Heart right ventricle (tissue), 16 donors: ENCODE measurements at regions not wholly inside any gene's neighbourhood (a gene's known extent, or its start where the extent isn't known, plus 50 kb on each side); places are given as distances from the start of the nearest gene placed in this dataset.

Source experiments
- ATAC-seq, 8 donors: fragments of 200-7000 bp; cut with Tn5 transposase; one replicate each; pipeline ENCODE4 v1.9.1; 2020; ENCODE audit warnings: mild to moderate bottlenecking in 8 of 8, moderate library complexity in 8 of 8, moderate number of reproducible peaks in 1 of 8
- DNase-seq, 2 donors: peaks; one replicate each; pipeline ENCODE4 v3.0.0-alpha.2; 2020
- H3K27ac ChIP-seq, 10 donors: fragments of 200-600 bp; sonication (generic) in 2 of 10; one replicate each; pipeline versions ENCODE4 v1.5.0 to v1.8.0; 2020 to 2022; ENCODE audit warnings: mild to moderate bottlenecking in 3 of 10
- H3K27me3 ChIP-seq, 7 donors: fragments of 200-600 bp; one replicate each; pipeline ENCODE4 v1.8.0; 2021 to 2022; ENCODE audit warnings: mild to moderate bottlenecking in 2 of 7
- H3K36me3 ChIP-seq, 9 donors: fragments of 200-600 bp; sonication (generic) in 1 of 9; one replicate each; pipeline versions ENCODE4 v1.5.0 to v1.8.0; 2020 to 2022; ENCODE audit warnings: mild to moderate bottlenecking in 2 of 9
- H3K4me1 ChIP-seq, 9 donors: fragments of 200-600 bp; sonication (generic) in 1 of 9; one replicate each; pipeline versions ENCODE4 v1.5.0 to v1.8.0; 2020 to 2022; ENCODE audit warnings: mild to moderate bottlenecking in 4 of 9
- H3K4me3 ChIP-seq, 10 donors: fragments of 200-600 bp; sonication (generic) in 2 of 10; one replicate each; pipeline versions ENCODE4 v1.5.0 to v1.8.0; 2020 to 2022; ENCODE audit warnings: mild to moderate bottlenecking in 7 of 10, moderate library complexity in 2 of 10
- H3K9me3 ChIP-seq, 11 donors: fragments of 200-600 bp in 10 of 11; sonication (generic) in 2 of 11; one replicate each; pipeline versions ENCODE4 v1.5.0 to v1.8.0; 2013 to 2022; ENCODE audit warnings: mild to moderate bottlenecking in 2 of 11, control low read depth in 1 of 11, moderate library complexity in 1 of 11
- WGBS, 2 donors: extraction: QIAGEN DNeasy Blood & Tissue Kit; methylation state at CpG; one replicate each; pipeline ENCODE4 v1.1.7; 2013; ENCODE audit warnings: inconsistent platforms in 1 of 2; 5-methylcytosine and 5-hydroxymethylcytosine counted together
- intact Hi-C, 10 donors: fragments of 100-400 bp; cut with DNase I; formaldehyde crosslinking; loops; one replicate each; pipeline versions ENCODE4 v1.11.1 to v1.14.2; 2022
- TF ChIP-seq, protein P1 (sequence below), 9 donors: fragments of 200-600 bp; sonication (generic) in 2 of 9; IDR thresholded peaks; one replicate each; pipeline versions ENCODE4 v1.5.0 to v1.8.0; 2021 to 2022; ENCODE audit warnings: antibody characterized with exemption in 9 of 9, mild to moderate bottlenecking in 5 of 9, moderate library complexity in 1 of 9
- donor health status: Arrhythmogenic right ventricular cardiomyopathy.
- donor health status: ischemic (EF 13 %, LVEDD 7.1; RV severe dilation, severe dysfunction).
- donor health status: healthy with polysubstance abuse.
- donor health status: DM: no; HTN: yes; CAD: no.
- donor health status: DM: no; HTN: no; CAD: no.
- donor health status: ischemic (EF 25% LVEDD 6.9; RV normal size, moderate dysfunction).
- donor health status: ischemic (EF 25% LVEDD 5.7; RV mildly dilated, moderate dysfunction).
- donor health status: healthy.
- donor health status: DM: yes; HTN: yes; CAD: no.
- donor health status: Ischemic cardiomyopathy.
- donor health status: ischemic (EF 35%, LVEDD 5.7; RV mildly dilated, moderate dysfunction).
- donor health status: nonischemic (EF 11% LVEDD 7.7; RV severe dilation, severe dysfunction).
- donor health status: DM: yes; HTN: yes; CAD: no.
- donor health status: PGD.
- donor health status: ischemic (EF 29% LVEDD 5.4; RV normal size, mild dysfunction).
- donor health status: nonischemic (EF 23%, LVEDD 6.1; RV moderate dilation, normal function).

DNA sequence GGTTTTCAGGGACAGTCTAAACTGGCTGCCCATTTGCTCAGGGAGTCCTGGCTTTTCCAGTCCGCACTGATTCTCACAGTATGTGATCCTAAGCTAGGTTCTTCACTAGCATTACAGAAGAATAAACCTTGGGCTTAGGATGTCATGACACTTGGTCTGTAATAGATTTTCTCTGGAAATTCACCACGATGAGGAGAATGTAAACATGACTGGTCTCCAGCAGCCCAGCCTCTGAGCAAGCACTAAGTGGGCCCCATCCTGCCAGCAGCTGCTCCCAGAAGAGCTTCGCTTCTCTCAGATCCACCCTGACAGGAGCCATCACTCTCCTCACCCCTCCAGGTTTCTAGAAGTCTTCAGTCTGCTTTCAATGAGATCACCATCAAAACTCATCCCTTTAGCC, 103.7 kb upstream of the ZPBP start:
- TF ChIP-seq, protein P1, sequence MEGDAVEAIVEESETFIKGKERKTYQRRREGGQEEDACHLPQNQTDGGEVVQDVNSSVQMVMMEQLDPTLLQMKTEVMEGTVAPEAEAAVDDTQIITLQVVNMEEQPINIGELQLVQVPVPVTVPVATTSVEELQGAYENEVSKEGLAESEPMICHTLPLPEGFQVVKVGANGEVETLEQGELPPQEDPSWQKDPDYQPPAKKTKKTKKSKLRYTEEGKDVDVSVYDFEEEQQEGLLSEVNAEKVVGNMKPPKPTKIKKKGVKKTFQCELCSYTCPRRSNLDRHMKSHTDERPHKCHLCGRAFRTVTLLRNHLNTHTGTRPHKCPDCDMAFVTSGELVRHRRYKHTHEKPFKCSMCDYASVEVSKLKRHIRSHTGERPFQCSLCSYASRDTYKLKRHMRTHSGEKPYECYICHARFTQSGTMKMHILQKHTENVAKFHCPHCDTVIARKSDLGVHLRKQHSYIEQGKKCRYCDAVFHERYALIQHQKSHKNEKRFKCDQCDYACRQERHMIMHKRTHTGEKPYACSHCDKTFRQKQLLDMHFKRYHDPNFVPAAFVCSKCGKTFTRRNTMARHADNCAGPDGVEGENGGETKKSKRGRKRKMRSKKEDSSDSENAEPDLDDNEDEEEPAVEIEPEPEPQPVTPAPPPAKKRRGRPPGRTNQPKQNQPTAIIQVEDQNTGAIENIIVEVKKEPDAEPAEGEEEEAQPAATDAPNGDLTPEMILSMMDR (IDR thresholded peaks at IDR 0.05) = no peak
- intact Hi-C loops = no loop called here
- ATAC-seq (no peak), DNase-seq (no peak)
- no peaks in the 10 kb centered on the region for H3K9me3 ChIP-seq
- 79 to 80% methylated on average over 3 of the region's 3 CpGs for WGBS, 2 donors
- peaks cover 0 to 39% (median 1%) of the 10 kb centered on the region in 7 donors for H3K27me3 ChIP-seq
- no peaks in the 10 kb centered on the region for H3K36me3 ChIP-seq
- H3K4me3 ChIP-seq = no peak overlapping the region
- no peak overlapping the region for H3K27ac ChIP-seq
- peaks cover 0 to 10% (median 0%) of the 10 kb centered on the region in 9 donors for H3K4me1 ChIP-seq

DNA sequence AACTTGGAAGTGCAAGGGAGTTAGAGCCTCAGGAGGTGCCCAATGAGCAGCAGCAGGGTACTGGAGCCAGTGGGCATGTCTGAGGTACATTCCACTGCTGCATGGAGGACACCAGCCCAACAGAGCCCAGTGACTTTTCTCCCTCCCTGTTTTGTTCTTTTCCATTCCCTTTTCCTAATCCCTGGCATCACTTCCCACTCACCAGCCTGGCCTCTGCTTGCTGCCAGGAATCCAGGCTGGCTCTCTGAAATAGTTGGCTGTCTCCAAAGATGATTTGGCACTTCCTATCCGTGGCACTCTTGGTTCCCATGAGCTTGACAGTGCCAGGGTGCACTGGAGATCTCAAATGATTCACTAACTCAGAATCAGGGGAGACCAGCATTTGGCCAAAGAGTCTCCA, 97.7 kb upstream of the ZPBP start:
- Histone ChIP-seq H3K36me3 (no peaks in the 10 kb centered on the region), H3K4me1 (peaks cover 0 to 11% (median 0%) of the 10 kb centered on the region in 9 donors), H3K27me3 (peaks cover 0 to 26% (median 0%) of the 10 kb centered on the region in 7 donors), H3K27ac (no peak overlapping the region), H3K9me3 (peaks cover 0 to 10% (median 0%) of the 10 kb centered on the region in 11 donors), H3K4me3 (no peak overlapping the region)
- ATAC-seq (peak in 2 of 8 donors; percentile 41), DNase-seq (no peak)
- intact Hi-C loops = no loop called here
- 17 to 24% methylated on average over 1 of the region's 1 CpG for WGBS, 2 donors
- TF ChIP-seq, protein P1 (IDR thresholded peaks at IDR 0.05) = no peak

DNA sequence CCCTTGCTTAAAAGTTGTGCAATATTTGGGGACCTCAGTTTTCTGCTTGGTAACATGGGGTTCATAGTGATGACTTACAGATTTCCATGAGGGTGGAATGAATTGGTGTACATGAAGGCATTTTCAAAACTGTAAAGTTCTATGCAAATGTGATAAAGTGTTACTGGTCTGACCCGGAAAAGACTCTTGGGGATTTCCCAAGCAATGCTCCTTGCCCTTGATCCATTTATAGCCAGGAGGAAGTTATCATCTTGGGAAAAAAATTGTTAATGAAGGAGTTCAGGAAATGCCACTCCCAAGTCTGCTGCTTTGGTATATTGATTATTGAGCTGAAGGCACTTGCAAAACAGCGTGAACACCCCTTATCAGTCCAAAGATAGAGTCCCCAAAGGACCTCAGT, 96.3 kb upstream of the ZPBP start:
- Histone ChIP-seq H3K27me3 (peaks cover 0 to 26% (median 0%) of the 10 kb centered on the region in 7 donors), H3K36me3 (no peaks in the 10 kb centered on the region), H3K4me3 (no peak overlapping the region), H3K9me3 (peaks cover 0 to 10% (median 0%) of the 10 kb centered on the region in 11 donors), H3K27ac (no peak overlapping the region), H3K4me1 (peaks cover 0 to 25% (median 0%) of the 10 kb centered on the region in 9 donors)
- 34 to 51% methylated on average over 2 of the region's 2 CpGs for WGBS, 2 donors
- intact Hi-C loops = no loop called here
- TF ChIP-seq, protein P1 (IDR thresholded peaks at IDR 0.05) = no peak
- no peak for ATAC-seq
- no peak for DNase-seq

DNA sequence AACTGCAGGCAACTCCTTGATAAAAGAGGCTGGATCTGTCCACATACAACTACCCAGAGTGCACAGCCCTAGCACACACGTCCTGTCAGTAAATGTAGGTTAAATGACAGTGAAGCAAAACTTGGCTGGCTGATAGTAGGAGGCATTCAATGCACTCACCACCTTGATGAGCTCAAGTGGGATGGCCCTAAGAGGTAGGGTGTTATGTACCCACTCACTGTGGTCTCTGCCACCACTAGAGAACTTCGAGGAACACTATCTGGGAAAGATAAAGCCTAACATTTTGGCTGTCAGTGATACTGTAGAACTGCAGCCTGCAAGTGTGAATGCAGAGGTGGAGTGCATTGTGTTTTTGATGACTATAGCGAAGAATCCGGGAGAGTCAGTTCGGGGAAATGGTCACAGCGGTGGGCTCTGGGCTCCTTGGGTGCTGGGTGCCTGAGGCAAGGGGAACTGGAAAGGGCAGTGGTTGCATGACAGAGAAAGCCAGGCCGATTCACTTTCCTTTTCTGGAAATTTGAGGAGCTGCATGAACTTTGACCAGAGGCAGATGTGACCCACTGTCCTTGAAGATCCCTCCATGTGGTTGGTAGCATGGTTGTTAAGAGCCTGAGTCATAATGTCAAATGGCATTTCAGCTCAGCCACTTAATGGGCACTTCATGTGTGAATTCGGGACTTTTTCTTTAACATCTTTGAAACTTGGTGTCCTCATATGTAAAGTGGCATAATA, 93.1 kb upstream of the ZPBP start:
- TF ChIP-seq, protein P1 (IDR thresholded peaks at IDR 0.05) = no peak
- intact Hi-C loops = no loop called here
- peaks cover 0 to 7% (median 0%) of the 10 kb centered on the region in 7 donors for H3K27me3 ChIP-seq
- H3K4me3 ChIP-seq = no peak overlapping the region
- WGBS, 2 donors = 60 to 61% methylated on average over 8 of the region's 8 CpGs
- H3K36me3 ChIP-seq = no peaks in the 10 kb centered on the region
- peaks cover 0 to 51% (median 0%) of the 10 kb centered on the region in 9 donors for H3K4me1 ChIP-seq
- H3K9me3 ChIP-seq = peaks cover 0 to 10% (median 0%) of the 10 kb centered on the region in 11 donors
- DNase-seq (no peak), ATAC-seq (peak in 4 of 8 donors; percentile 25 to 31 (median 27))
- no peak overlapping the region for H3K27ac ChIP-seq
